ENCODE measurements at regions not wholly inside any gene's neighbourhood (a gene's known extent, or its start where the extent isn't known, plus 50 kb on each side); places are given as distances from the start of the nearest gene placed in this dataset.

GRCh38 chr3:139239550-139239949 is 104.3 kb upstream of the MRPS22 start:
- TF ChIP-seq CTCF (IDR thresholded peaks at IDR 0.05), result no peak
- no peak for TF ChIP-seq REST (IDR thresholded peaks at IDR 0.05; ENCODE audit: insufficient read depth in 1 of 2, low read depth in 2 of 2, low read length in 1 of 2)

All from Panc1 (cell line).